GM12801 (cell line): ENCODE measurements at regions not wholly inside any gene's neighbourhood (a gene's known extent, or its start where the extent isn't known, plus 50 kb on each side); places are given as distances from the start of the nearest gene placed in this dataset.

Experiments
- TF ChIP-seq, protein P1 (sequence below): IDR thresholded peaks from one replicate; pipeline ENCODE4 v1.5.1; 2011; ENCODE audit warnings: control low read depth; ENCODE audit not compliant: insufficient read length; ENCODE audit errors: extremely low read depth

DNA sequence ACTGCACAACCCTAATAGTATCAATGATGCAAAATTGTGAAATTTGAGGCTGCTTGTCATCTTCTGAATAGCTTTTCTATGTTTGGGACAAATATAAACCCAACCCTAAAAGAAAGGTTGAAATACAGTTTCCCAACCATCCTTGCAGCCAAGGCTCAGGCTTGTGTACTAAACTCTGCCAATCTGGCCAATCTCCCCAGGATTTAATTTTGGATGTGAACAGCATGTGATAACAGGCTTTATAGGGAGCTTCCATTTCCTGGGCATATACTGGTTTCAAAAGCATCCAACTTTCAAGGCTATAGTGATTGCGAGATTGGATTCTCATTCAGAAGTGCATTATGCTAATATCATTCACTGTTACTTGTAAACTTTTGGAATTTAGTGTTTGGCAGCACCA lies 55.7 kb upstream of the MUCL1 start:
- TF ChIP-seq, protein P1, sequence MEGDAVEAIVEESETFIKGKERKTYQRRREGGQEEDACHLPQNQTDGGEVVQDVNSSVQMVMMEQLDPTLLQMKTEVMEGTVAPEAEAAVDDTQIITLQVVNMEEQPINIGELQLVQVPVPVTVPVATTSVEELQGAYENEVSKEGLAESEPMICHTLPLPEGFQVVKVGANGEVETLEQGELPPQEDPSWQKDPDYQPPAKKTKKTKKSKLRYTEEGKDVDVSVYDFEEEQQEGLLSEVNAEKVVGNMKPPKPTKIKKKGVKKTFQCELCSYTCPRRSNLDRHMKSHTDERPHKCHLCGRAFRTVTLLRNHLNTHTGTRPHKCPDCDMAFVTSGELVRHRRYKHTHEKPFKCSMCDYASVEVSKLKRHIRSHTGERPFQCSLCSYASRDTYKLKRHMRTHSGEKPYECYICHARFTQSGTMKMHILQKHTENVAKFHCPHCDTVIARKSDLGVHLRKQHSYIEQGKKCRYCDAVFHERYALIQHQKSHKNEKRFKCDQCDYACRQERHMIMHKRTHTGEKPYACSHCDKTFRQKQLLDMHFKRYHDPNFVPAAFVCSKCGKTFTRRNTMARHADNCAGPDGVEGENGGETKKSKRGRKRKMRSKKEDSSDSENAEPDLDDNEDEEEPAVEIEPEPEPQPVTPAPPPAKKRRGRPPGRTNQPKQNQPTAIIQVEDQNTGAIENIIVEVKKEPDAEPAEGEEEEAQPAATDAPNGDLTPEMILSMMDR, result no peak

DNA sequence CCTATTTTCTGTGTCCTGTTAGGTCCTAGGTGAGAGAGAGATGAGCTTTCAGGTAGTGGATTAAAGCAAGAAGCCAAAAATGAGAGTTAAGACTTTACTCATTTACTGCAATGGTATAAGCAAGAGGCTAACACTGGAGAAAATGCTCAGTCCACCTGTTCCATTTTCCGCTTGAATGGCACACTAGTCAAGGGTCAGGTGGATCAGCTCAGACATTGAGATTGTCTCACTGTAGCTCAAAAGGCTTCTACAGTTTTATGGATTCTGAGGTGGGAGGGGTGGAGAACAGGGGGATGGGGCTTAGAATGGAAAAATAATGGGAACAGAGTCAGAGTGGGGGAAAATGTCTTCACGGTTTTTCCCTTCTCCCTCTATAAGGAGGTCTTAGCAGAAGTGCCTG lies 57.3 kb upstream of the MUCL1 start:
- TF ChIP-seq, protein P1, result no peak

DNA sequence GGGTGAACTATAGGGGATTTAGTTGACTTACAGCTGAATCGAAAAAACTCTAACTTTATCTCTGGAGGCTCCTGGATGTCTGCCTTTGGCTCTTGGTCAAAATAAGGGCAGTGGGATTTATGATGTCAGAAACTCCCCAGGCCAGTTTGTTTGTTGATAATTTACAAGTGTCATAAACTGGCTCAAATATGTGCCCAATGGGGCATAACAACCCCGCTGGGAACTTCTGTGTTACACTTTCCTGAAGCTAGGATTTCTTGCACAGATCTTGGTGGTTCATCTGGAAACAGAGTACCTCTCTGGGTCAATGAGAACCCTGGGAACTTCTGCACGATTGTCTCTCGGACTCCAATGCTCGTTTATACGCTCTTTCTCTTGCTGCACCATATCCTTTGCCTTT lies 58.7 kb upstream of the MUCL1 start:
- TF ChIP-seq, protein P1, result no peak

DNA sequence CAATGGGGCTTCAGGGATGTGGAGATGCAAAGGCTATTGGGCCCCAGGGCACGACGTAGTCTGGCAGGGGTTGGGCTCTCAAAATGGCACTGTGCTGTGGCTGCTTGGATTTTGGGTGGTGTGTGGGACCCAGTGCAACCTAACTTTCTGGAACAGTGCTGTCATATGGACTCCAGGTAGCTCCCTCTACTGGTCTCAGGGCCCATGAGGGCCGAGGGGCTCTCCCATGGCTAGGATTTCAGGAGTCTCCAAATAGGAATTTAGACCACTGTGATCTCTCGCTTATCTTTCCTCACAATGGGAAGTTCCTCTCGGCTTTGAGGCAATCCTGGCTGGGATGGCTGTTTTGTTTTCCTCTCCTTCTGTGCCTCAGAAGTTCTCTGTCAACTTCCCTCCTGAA lies 68.2 kb upstream of the MUCL1 start:
- TF ChIP-seq, protein P1, result no peak

DNA sequence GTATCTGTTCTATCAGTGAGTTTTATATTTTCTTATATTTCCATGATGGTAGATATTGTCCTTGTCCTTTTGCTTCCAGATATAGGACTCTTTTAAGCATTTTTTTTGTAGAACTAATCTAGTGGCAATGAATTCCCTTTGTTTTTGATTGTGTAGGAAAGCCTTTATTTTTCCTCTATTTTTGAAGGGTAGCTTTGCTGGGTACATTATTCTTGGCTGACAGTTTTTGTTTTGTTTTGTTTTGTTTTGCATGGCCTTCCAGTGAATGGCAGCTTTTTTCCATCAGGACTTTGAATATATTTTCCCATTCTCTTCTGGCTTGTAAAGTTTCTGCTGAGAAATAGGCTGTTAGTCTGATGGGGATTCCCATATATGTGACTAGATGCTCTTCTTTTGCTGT lies 70.2 kb upstream of the MUCL1 start:
- TF ChIP-seq, protein P1, result no peak

DNA sequence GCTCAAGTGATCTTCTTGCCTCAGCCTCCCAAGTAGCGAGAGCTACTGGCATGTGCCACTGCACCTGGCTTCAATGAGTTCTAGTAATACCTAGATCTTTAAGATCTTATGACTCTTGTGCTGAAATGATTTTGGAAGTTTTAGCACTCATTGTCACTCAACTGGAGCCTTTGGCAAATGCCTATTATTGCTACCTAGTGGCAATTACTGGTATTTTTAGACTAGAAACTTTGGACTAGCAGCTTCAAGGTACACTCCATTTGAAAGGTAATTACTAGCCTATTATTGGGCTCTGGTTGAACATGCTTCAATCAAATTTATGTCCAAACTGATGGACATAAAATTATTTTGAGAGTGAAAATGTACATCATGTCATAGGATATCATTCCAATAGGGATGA lies 80.7 kb upstream of the MUCL1 start:
- TF ChIP-seq, protein P1, result no peak

DNA sequence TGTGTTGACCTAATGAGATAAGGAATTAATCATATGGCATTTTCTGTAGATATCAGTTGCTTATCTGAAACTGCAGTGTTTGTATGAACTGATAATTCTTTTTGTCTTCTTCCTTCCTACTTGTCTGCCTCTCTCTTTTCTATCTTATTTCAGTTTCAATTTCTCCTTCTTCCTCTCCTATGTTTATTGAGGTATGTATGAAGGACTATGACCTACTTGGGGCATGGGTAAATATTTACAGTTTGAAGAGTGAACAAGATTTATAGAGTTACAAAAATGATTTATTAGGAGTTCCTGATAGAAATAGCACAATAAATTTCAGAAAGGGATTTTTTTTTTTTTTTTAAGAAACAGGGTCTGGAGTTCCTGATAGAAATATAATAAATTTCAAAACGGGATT lies 88.7 kb upstream of the MUCL1 start:
- TF ChIP-seq, protein P1, result no peak

DNA sequence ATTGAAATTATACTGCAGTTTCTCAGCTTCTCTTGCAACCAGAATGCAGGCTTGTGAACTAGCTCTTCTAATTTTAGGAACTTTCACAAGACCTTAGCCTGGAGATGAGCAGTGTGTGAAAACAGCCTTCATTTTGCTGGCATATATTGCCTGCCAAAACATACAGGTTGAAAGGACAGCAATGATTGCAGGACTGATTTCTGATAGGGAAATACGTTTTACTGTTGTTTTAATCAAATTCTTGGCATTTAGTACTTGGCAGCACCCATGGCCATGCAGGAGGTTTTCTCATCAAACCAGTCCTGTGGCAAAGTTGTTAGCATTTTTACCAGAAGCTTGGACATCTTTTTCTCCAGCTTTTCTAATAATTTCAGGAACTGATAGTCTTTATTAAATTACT lies 91.9 kb upstream of the MUCL1 start:
- TF ChIP-seq, protein P1, result no peak
